Gastrocnemius medialis (tissue), 4 donors: ENCODE measurements at regions not wholly inside any gene's neighbourhood (a gene's known extent, or its start where the extent isn't known, plus 50 kb on each side); places are given as distances from the start of the nearest gene placed in this dataset.

Source experiments
- ATAC-seq, 2 donors: fragments of 150-250 bp; one replicate each; pipeline ENCODE4 v1.9.1; 2016
- DNase-seq, 2 donors: peaks; one replicate each; pipeline ENCODE4 v3.0.0-alpha.2; 2019
- H3K27ac ChIP-seq, 4 donors: fragments of 200-600 bp; sonication (generic); 1 replicate in 1 of 4; 2 replicates in 3 of 4; pipeline ENCODE4 v1.5.1; 2016 to 2018; ENCODE audit warnings: mild to moderate bottlenecking in 2 of 4, moderate library complexity in 1 of 4
- H3K27me3 ChIP-seq, 3 donors: fragments of 200-600 bp; sonication (generic) in 2 of 3; 1 replicate in 1 of 3; 2 replicates in 2 of 3; pipeline versions ENCODE4 v1.5.1 to v1.6.0; 2016 to 2019; ENCODE audit warnings: mild to moderate bottlenecking in 1 of 3, moderate library complexity in 1 of 3
- H3K36me3 ChIP-seq, 2 donors: fragments of 200-600 bp; sonication (generic) in 1 of 2; one replicate each; pipeline ENCODE4 v1.5.1; 2017 to 2018
- H3K4me1 ChIP-seq, 2 donors: fragments of 200-600 bp; sonication (generic) in 1 of 2; one replicate each; pipeline ENCODE4 v1.5.1; 2016 to 2017; ENCODE audit warnings: mild to moderate bottlenecking in 2 of 2
- H3K4me3 ChIP-seq, 4 donors: fragments of 200-600 bp; sonication (generic) in 3 of 4; 1 replicate in 1 of 4; 2 replicates in 3 of 4; pipeline ENCODE4 v1.5.1; 2016 to 2019; ENCODE audit warnings: mild to moderate bottlenecking in 2 of 4
- H3K9me3 ChIP-seq, 3 donors: fragments of 200-600 bp; sonication (generic) in 2 of 3; 1 replicate in 1 of 3; 2 replicates in 2 of 3; pipeline ENCODE4 v1.5.1; 2016 to 2019
- CTCF ChIP-seq, 5 experiments: fragments of 450-650 bp in 3 of 5; fragments of 200-600 bp in 2 of 5; sonication (generic) in 2 of 5; IDR thresholded peaks in 4 of 5; conservative IDR thresholded peaks in 1 of 5; 1 replicate in 4 of 5; 2 replicates in 1 of 5; pipeline ENCODE4 v1.5.1; 2016 to 2019; ENCODE audit warnings: antibody characterized with exemption in 5 of 5, mild to moderate bottlenecking in 3 of 5, moderate library complexity in 3 of 5
- POLR2A ChIP-seq, 2 donors: fragments of 450-650 bp; IDR thresholded peaks; one replicate each; pipeline ENCODE4 v1.6.1; 2017; ENCODE audit warnings: antibody characterized with exemption in 2 of 2, mild to moderate bottlenecking in 2 of 2, moderate library complexity in 2 of 2
- in situ Hi-C, 4 donors: fragments of 200-750 bp; cut with MboI; loops; one replicate each; pipeline versions ENCODE4 v1.15.0 to v1.8.0; 2017; ENCODE audit warnings: low sequenced_read_pairs in 4 of 4
- intact Hi-C: fragments of 100-400 bp; cut with DNase I; formaldehyde crosslinking; loops from one replicate; pipeline ENCODE4 v1.15.1; 2023; ENCODE audit warnings: low total_unique reads

GRCh38 chr5:5077236-5077635 is 62.9 kb upstream of the ADAMTS16 start:
- Histone ChIP-seq H3K27me3 (no peaks in the 10 kb centered on the region), H3K27ac (no peak overlapping the region), H3K4me1 (no peaks in the 10 kb centered on the region), H3K9me3 (no peaks in the 10 kb centered on the region), H3K36me3 (no peaks in the 10 kb centered on the region), H3K4me3 (no peak overlapping the region)
- in situ Hi-C loops (no loop called here), intact Hi-C loops (no loop called here)
- TF ChIP-seq POLR2A (IDR thresholded peaks at IDR 0.05) (no peak), CTCF (IDR thresholded peaks at IDR 0.05 in 4 of 5, conservative IDR thresholded peaks at IDR 0.05 in 1 of 5) (no peak)
- no peak for DNase-seq
- no peak for ATAC-seq

GRCh38 chr5:5078009-5078897 is 61.9 kb upstream of the ADAMTS16 start:
- no peaks in the 10 kb centered on the region for H3K4me1 ChIP-seq
- no peaks in the 10 kb centered on the region for H3K9me3 ChIP-seq
- no peaks in the 10 kb centered on the region for H3K36me3 ChIP-seq
- no peak for TF ChIP-seq POLR2A (IDR thresholded peaks at IDR 0.05)
- no peak for TF ChIP-seq CTCF (IDR thresholded peaks at IDR 0.05 in 4 of 5, conservative IDR thresholded peaks at IDR 0.05 in 1 of 5)
- DNase-seq: no peak
- no peaks in the 10 kb centered on the region for H3K27me3 ChIP-seq
- no peak overlapping the region for H3K4me3 ChIP-seq
- intact Hi-C loops: no loop called here
- no peak overlapping the region for H3K27ac ChIP-seq
- no peak for ATAC-seq
- in situ Hi-C loops: no loop called here

- TF ChIP-seq POLR2A (IDR thresholded peaks at IDR 0.05): no peak
- no peak for TF ChIP-seq CTCF (IDR thresholded peaks at IDR 0.05 in 4 of 5, conservative IDR thresholded peaks at IDR 0.05 in 1 of 5)
- in situ Hi-C loops (no loop called here), intact Hi-C loops (no loop called here)
- ATAC-seq (no peak), DNase-seq (no peak)
- H3K9me3 ChIP-seq: no peaks in the 10 kb centered on the region
- no peak overlapping the region for H3K27ac ChIP-seq
- no peaks in the 10 kb centered on the region for H3K4me1 ChIP-seq
- no peaks in the 10 kb centered on the region for H3K36me3 ChIP-seq
- no peak overlapping the region for H3K4me3 ChIP-seq
- H3K27me3 ChIP-seq: no peaks in the 10 kb centered on the region
Measured at GRCh38 chr5:5079876-5080275, 60.3 kb upstream of the ADAMTS16 start.

GRCh38 chr5:5080790-5081189 is 59.3 kb upstream of the ADAMTS16 start:
- intact Hi-C loops: no loop called here
- Histone ChIP-seq H3K27ac (no peak overlapping the region), H3K9me3 (no peaks in the 10 kb centered on the region), H3K27me3 (no peaks in the 10 kb centered on the region), H3K4me3 (no peak overlapping the region), H3K36me3 (no peaks in the 10 kb centered on the region), H3K4me1 (no peaks in the 10 kb centered on the region)
- DNase-seq (no peak), ATAC-seq (no peak)
- TF ChIP-seq CTCF (IDR thresholded peaks at IDR 0.05 in 4 of 5, conservative IDR thresholded peaks at IDR 0.05 in 1 of 5) (no peak), POLR2A (IDR thresholded peaks at IDR 0.05) (no peak)
- in situ Hi-C loops: no loop called here
